UCSD-AML1 (cell line): ENCODE measurements at regions not wholly inside any gene's neighbourhood (a gene's known extent, or its start where the extent isn't known, plus 50 kb on each side); places are given as distances from the start of the nearest gene placed in this dataset.

Experiments
- DNase-seq: peaks from one replicate; lab custom pipeline; 2025; ENCODE audit not compliant: unreplicated experiment; lab: John Stamatoyannopoulos, UW

DNA sequence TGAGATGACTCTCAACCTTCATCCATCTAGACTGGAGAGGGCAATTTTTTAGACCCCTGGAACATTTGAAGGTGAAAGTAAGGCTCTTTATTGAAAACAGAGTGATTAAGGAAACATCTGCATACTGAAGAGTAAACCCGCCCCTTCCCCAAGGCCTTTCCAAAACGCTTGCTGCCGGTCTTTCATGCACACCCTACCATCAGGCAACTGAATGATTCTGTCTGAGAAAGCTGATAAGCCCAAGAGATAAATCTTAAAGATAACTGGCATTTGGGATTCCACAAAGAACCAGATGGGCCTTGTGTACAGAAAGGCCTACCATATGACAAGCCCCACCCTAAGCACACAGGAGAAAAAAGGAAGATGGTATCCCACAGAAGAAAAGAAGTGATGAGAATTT is 54.4 kb upstream of the PIK3R1 start:
- no peak for DNase-seq

DNA sequence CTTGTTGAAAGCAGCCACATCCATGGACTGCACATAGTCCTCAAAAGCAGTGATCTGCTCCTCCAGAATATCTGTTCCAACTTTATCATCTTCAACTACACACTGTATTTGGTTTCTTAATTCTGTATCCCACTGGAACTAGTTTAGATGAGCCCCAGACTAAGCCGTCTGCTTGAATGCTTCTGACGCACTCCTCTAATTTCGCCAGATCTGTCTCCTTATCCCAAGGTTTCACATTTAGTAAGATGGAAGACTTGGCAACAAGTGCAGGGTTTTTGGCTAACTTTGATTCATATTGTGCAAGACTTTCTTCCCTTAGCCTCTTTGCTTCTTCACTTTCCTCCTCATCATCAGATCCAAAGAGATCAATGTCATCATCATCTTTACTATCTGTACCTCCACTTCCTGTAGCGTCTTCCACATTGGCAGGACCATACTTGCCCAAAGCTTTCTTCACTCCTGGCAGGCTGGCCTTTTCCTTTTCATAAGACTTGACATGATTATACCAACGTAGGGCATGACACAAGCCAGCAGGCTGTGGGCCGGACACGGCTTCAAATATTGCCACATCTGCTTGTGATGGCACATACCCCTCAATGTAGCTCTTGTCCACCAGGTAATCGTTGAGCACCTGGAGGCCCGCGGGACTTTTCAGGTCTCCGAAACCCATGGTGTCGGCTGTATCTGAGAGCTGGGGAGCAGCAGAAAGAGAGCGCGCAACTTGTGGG is 56.2 kb upstream of the PIK3R1 start:
- no peak for DNase-seq

DNA sequence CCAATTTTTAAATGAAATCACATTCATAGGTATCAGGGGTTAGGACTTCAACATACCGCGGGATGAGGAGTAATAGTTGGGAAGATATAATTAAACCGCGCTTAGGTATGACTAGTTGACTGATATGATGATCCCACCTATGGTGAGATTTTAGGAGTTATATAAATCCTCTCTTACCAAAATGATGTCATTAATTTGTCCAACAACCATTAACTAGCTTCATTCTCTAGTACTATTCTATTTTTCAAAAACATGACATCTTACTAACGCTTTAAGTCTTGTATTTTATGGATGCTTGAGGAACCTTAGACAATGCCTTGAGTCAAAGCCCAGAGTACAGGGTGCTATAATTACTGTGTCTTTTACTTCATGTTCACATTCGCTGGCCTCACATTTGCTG is 59.6 kb upstream of the PIK3R1 start:
- DNase-seq: no peak

DNA sequence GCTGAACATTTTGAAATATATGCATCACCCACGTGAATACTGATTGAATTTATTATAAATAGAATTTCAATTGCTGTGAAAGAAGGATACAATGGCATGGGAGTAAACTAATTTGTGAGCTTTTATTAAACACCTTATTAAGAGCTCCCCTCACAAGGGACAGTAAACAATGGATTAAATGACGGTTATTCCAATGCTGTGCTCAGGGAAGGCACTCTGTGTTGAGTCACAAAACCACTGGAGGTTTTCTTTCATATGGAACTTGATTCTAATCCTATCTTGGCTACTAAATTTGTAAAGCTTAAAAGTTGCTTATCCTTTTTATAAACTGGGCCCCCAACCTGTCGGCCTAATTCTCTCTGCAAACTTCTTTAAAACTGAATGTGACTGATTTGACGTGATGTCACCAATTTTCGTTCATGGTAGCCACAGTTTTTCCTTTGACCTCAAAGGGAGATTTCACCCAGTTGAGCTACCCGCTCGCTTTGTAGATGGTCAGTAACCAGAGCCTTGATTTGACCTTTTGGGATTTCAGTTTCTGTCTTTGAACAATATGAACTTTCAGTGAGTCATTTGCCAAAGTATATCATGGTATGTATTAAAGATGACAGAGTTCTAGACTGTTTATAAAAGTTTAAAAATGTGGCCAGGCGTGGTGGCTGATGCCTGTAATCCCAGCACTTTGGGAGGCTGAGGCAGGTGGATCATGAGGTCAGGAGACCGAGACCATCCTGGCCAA is 61.3 kb upstream of the PIK3R1 start:
- DNase-seq: no peak

DNA sequence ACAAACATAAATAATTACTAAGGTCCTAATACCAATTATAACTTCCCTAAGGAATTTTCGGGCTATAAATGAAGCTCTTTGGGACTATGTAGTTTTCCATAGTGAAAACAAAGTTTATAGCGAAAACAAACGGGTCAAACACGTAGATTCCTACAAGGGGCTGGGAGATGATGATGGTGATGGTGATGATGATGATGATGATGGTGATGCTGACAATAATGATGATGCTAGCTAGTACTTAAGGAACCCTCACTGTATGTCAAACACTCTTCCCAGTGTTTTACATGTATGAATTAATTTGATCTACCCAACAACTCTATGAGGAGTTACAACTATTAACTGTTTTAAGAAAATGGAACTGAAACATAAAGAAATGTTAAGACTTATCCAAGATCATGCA is 63.7 kb upstream of the PIK3R1 start:
- DNase-seq: no peak

DNA sequence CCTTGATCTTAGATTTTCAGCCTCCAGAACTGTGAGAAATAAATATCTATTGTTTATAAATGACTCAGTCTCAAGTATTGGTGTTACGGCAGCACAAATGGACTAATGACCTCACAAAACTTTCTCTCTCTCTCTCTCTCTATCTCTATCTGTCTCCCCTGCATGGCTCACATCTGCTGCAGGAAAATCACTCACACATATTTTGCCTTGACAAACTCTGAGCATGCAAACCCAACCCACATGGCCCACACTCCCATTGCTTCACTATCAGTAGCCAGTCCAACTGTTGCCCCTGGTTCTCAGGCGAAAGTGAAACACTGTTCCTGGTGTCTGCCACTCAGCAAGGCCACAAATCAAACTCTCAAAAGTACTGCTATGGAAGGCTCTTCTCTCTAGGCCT is 66.4 kb upstream of the PIK3R1 start:
- no peak for DNase-seq

DNA sequence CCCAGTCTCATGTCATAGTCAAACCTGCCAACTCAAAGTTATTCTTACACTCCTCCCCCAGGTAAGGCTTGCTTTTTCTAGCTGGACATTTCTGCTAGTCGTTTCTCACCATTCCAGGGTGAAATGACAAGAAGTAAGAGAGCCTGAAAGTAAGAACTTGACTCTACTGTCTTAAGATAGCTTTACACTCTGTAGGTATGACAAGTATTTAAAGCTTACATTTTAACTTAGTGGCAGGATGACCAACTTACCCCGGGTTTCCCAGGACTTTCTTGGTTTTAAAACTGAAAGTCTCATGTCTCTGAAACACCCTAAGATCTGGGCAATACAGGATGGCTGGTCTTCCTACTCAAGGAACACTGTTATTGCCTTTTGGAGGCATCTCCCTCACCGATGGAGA is 67.5 kb upstream of the PIK3R1 start:
- no peak for DNase-seq

DNA sequence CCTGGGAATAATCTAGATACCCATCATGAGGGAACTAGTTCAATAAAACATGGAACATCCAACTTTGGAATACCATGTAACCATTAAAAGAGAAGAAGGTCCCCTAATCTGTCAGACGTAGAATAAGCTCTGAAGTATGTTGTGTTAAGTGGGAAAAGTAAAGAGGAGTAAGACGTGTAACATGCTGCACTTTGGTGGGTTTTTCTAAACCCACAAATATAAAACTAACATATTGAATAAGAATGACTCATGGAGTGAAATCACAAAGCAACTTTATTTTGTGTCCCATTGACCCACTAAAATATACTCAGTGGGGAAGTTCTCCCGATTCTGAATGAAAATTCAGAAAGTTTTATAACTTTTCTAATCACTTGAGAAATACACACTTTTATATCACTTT is 67.9 kb upstream of the PIK3R1 start:
- no peak for DNase-seq

DNA sequence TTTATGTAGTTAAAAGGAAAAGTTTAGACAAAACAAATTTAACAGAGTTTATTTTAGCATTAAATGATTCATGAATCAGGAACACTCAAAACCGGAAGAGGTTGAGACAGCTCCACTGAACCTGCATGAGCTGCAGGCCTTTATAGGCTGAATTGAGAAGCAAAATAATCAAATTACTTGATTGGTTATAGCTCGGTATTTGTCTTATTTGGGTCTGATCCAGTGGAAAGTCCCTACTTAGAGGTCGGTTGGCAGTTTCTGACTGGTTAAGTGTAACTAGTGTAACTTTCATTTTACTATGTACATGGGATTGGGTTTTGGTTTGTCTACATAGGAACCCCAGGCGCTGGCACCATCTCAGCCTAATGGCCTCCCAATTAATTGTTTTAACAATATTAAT is 74.1 kb upstream of the PIK3R1 start:
- DNase-seq: no peak

DNA sequence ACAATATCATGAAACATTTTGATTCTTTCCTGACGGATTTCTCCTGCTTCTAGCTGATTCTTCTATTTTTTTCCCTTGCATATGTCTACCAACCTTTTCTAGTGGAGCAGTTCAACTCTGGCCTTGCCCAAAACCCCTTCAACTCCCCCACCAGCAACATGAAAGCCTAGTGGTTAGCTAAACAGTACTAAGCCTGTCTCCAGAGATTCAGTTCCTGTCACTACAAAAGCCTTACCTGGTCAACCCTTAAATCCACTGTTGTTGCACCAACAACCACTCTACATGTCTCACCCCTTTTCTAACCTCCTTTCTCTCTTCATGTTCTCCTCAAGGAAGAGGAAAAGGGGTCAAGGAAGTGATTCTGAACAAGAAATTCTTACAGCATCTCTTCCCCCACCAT is 74.8 kb upstream of the PIK3R1 start:
- DNase-seq: no peak

DNA sequence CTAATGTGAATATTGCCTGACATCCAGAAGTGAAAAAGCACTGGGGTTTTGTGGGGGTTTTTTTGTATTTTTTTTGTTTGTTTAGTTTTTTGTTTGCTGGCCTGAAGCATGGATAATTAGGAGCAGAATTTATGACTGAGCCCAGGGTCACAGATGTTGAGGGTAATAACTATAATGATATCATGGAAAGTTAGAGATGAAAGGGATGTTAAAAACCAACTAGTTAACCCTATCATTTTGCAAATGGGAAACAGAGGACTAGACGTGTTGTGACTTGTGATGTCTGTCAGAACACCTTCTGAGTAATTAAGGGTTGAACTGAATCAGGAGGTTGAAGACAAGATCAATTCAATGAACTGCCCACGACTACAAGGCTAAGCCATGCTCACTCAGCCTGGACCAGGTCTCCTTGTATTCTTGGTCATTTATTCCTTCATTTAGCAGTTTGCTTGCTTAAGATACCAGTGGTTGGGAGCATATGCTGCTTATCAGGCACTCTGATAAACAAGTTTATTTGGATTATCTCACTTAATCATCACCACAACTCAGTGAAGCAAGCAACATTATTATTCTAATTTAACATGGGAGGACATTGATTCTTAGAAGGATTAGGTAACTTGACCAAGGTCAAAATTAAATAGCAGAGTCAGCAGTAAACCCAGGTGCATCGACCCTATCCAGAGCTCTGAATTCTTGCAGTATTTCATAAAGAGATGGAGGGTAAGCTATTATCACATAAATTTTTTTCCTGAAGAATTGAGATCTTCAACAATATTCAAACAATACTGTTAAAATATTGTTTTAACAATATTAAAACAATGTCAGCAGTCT is 75.7 kb upstream of the PIK3R1 start:
- no peak for DNase-seq

DNA sequence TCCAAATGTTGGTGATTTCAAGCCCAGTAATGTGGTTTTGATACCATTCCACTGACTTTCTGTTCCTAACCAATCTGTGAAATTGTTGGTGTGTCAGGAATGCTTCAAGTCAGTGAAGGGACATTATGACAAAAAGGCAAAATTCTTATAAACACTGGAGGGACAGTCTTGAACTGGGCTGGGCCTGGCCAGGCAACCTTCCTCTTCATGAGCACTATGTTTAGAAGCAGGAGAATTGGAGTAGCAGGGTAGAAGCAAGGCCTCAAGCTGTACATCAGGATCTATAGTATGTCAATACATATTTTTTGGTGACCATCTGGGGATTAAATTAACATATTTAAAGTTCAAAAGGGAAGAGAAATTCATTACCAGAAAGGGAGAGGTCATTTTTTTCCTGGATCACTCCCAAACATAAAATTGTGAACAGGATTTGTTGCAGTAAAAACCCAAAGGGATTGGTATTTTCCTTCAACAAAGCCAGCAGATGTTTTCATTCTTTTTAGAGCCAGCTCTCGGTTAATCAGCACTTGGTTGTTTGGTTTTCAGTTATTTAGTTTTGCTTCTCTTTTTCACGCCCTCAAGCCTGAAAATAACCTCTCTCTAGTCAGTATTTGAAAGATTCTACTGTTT is 77.9 kb upstream of the PIK3R1 start:
- no peak for DNase-seq

DNA sequence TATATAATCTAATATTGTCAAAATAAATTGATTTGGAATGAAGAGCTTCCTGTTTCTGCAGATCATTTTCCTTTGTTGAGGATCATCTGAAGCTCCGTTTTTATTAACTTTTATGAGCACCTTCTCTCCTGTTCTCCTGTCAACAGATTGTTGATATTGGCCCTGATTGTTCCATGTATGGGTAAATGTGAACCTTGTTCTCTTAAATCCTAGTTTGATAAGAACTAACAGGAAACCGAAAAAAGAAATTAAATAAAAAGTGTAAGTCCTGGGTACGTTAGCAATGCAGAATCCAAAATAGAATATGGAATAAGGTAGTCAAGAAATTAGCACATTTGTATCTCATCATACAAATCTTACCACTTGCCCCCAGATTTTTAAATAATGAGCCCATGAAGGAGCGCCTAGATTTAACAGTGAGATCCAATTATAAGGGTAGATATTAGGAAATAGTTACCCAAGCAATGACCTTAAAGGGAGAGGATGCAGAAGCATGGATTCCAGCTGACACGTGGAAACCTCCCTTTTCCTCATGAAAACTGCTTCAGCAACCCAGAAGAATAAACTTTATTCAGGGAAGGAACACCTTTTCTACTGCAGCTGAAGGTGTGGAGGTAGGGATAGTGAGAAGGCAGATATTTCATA is 80.8 kb upstream of the PIK3R1 start:
- no peak for DNase-seq

DNA sequence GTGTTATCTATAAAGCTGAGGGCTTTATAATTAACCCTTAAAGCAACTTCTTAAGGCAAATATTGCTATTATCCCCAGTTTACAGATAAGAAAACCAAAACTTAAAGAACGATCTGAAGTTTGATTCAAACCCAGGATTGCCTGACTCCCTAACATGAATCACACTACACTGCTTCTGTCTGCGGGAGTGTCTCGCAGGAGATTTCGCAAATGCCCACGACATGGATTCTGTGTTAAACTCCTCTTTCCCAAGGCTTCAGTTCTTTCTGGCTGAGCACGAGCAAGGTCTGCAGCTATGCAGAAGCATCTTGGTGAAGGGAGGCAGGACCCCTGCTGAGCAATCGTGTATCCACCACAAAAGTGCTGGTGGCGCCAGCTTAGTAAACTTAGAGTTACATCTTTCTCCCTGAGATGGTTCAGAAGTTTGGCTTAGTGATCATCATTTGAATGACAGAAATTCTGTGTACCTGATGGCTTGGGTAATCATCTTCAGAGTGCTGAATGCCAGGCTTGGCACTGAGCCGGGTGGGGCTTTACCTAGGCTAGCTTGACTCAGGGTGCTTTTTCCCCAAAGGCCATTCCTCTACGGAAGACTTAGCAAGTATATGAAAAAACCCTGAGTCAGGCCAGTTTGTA is 81.4 kb upstream of the PIK3R1 start:
- no peak for DNase-seq

DNA sequence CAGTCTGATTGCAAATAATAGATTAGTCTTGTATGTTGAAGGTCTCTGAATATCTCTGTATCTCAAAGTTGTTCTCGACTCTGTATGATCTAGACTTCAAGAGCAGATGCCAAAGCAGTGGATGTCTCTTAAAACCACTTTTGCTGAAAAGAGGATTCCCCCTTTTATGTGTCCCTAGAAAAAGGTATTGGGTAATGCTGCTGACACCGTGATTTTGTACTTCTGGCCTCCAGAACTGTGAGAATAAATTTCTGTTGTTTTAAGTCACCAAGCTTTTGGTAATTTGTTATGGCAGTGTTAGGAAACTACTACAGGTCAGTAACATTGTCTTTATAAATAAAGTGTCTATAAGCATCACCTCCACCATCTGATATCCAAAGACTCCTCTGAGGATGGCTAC is 85.3 kb upstream of the PIK3R1 start:
- no peak for DNase-seq

DNA sequence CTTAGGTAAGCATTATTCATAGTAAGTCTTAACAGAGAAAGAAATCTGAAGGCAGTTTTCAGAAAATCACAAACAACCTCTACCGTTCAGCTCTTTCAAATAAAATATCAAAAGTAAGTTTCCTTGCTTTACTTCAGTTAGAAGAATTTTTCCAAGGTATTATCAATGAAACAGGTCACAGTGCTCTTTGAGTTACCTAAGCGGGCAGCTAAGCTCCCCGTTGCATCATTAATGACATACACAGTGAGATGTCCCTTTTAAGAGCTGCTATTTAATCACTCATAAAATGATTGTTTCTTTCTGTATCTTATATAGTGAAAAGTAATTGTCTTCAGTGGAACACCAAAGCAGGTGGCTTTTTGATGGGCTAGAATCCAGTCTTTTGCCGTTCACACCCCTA is 86.2 kb upstream of the PIK3R1 start:
- DNase-seq: no peak

DNA sequence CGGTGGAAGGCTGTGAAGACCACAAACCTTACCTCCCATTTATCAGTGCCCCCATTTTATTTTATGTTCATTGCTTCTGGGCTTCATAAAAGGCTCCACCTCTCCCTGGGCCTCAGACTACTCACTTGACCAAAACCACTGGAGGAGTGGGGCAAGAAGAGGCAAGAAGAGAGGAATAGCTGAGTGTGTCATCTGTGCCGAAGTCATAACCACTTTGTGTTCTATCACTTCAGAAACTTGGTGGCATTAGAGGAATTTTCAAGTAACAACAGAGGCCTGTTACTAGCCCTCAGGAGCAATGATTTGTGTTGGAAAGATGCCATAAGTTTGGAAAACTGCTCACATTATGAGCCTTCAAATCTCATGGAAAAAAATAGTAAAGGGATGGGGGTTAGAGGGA is 88.7 kb upstream of the PIK3R1 start:
- no peak for DNase-seq

DNA sequence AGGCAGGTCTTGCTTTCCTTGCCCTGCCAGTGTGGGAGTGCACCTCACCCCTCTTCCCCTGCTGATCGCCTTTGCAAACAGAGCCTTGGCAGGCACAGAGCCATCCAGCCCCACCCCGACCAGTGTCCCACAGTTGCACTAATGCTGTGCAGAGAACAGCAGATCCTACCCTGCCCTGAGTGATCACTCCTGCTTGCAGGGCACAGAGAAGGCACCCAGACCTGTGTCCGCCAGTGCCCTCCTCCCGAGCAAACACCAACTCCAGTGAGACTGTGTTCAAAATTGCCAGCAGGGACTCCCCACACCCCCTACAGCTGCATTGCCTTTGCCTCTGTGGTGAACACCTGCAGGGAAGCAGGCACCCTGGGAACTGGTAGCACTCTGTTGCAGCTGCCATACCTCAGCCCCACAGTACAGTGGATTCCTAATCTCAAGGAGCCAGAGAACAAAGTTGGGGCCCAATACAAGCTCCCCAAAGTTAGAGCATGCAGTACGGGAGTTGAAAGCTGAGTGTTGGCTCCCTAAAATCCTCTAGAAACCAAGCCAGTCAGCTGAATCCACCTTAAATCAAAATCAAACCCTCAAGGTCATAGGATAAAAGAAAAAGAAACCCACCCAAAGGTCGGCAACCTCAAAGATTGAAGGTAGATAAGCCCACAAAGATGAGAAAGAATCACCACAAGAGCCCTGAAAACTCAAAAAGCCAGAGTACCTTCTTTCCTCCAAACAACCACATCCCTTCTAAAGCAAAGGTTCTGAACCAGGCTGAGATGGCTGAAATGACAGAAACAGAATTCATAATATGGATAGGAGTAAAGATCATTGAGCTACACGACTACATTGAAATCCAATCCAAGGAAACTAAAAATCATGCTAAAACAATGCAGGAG is 92.9 kb upstream of the PIK3R1 start:
- no peak for DNase-seq

DNA sequence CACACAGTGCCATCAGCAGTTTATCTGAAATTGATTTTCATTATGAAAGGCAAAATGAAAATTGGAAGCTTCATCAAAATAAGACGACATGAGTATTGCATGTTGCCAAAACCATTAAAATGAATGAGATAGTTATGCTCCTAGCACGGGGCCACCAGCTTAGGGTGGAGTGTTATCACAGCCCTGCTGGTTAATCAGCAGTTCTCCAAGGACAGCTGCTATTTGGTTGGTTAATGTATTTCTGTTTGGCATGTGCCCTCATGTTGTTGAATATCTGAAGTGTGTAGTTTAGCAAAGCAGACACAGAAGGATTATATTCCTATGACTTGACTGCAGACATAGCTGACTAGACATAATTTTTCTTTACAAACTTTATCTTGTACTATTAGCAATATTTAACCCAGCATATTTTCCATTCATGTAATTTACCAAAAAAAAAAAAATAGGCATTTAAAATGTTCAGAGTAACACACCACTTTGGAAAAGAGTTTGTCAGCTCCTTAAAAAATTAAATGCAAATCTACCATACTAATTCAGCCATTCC is 98.6 kb upstream of the PIK3R1 start:
- no peak for DNase-seq
